HEK293T (cell line): ENCODE measurements at regions not wholly inside any gene's neighbourhood (a gene's known extent, or its start where the extent isn't known, plus 50 kb on each side); places are given as distances from the start of the nearest gene placed in this dataset.

Experiments
- ARNT ChIP-seq: fragments of 450-650 bp; IDR thresholded peaks from 2 replicates; pipeline ENCODE4 v1.6.1; 2017; ENCODE audit warnings: mild to moderate bottlenecking
- BHLHE40 ChIP-seq: fragments of 450-650 bp; IDR thresholded peaks from 2 replicates; pipeline ENCODE4 v1.6.1; 2016; ENCODE audit warnings: mild to moderate bottlenecking, moderate library complexity, borderline replicate concordance
- ELF4 ChIP-seq: fragments of 450-650 bp; IDR thresholded peaks from 2 replicates; pipeline ENCODE4 v1.6.1; 2017; ENCODE audit warnings: antibody characterized with exemption
- FOXA1 ChIP-seq: fragments of 450-650 bp; IDR thresholded peaks from 2 replicates; pipeline ENCODE4 v1.6.1; 2016; ENCODE audit warnings: mild to moderate bottlenecking
- FOXK2 ChIP-seq: fragments of 450-650 bp; IDR thresholded peaks from 2 replicates; pipeline ENCODE4 v1.6.1; 2016; ENCODE audit warnings: mild to moderate bottlenecking
- FOXM1 ChIP-seq: fragments of 450-650 bp; IDR thresholded peaks from 2 replicates; pipeline ENCODE4 v1.6.1; 2017; ENCODE audit warnings: mild to moderate bottlenecking, borderline replicate concordance
- L3MBTL2 ChIP-seq: fragments of 450-650 bp; conservative IDR thresholded peaks from 2 replicates; pipeline ENCODE4 v1.6.1; 2016; ENCODE audit warnings: mild to moderate bottlenecking
- LEF1 ChIP-seq: fragments of 450-650 bp; IDR thresholded peaks from 2 replicates; pipeline ENCODE4 v1.6.1; 2017; ENCODE audit warnings: mild to moderate bottlenecking, borderline replicate concordance
- NFRKB ChIP-seq: fragments of 450-650 bp; IDR thresholded peaks from 2 replicates; pipeline ENCODE4 v1.6.1; 2016; ENCODE audit warnings: mild to moderate bottlenecking, moderate library complexity
- PKNOX1 ChIP-seq: fragments of 450-650 bp; IDR thresholded peaks from 2 replicates; pipeline ENCODE4 v1.6.1; 2016
- SP1 ChIP-seq: fragments of 450-650 bp; IDR thresholded peaks from 2 replicates; pipeline ENCODE4 v1.6.1; 2017
- SUZ12 ChIP-seq: fragments of 450-650 bp; IDR thresholded peaks from 2 replicates; pipeline ENCODE4 v1.6.1; 2016; ENCODE audit warnings: mild to moderate bottlenecking
- TARDBP ChIP-seq: fragments of 450-650 bp; IDR thresholded peaks from 2 replicates; pipeline ENCODE4 v1.6.1; 2016
- ZNF384 ChIP-seq: fragments of 450-650 bp; IDR thresholded peaks from 2 replicates; pipeline ENCODE4 v1.6.1; 2016

- TF ChIP-seq LEF1 (no peak), ZNF384 (no peak), ELF4 (no peak), FOXA1 (no peak), L3MBTL2 (no peak), BHLHE40 (no peak), ARNT (no peak), TARDBP (no peak), NFRKB (no peak), FOXM1 (no peak), SUZ12 (no peak), SP1 (no peak), PKNOX1 (no peak), FOXK2 (no peak)
Observed at GRCh38 chr2:216574046-216574445, 59.2 kb upstream of the IGFBP2 start.
